ENCODE measurements at regions not wholly inside any gene's neighbourhood (a gene's known extent, or its start where the extent isn't known, plus 50 kb on each side); places are given as distances from the start of the nearest gene placed in this dataset.

GRCh38 chr4:26130173-26130572 lies 190.6 kb upstream of the RBPJ start:
- DNase-seq (ENCODE audit: low spot score in 2 of 2) (no peak), FAIRE-seq (no peak)

- FAIRE-seq (no peak), DNase-seq (ENCODE audit: low spot score in 2 of 2) (no peak)
These were observed 189.9 kb upstream of the RBPJ start for GRCh38 chr4:26130841-26131432.

DNA sequence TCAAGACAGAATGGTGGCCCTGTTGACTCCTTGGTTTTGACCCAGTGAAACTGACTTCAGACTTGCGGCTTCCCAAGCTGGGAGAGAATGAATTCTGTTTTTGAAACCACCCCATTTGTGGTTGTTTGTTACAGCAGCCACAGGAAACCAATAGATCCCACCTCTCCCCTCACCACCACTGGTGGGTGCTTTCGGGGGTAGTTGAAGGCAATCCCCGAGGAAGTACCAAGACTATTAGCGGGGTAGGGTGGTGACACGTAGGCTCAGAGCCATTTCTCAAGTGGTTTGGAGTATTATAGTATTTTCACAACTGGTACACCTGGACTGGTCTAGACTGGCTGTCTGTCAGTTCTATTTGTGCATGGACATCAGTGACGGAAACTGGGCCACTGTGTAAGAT lies 189.1 kb upstream of the RBPJ start:
- FAIRE-seq (no peak), DNase-seq (ENCODE audit: low spot score in 2 of 2) (no peak)

DNA sequence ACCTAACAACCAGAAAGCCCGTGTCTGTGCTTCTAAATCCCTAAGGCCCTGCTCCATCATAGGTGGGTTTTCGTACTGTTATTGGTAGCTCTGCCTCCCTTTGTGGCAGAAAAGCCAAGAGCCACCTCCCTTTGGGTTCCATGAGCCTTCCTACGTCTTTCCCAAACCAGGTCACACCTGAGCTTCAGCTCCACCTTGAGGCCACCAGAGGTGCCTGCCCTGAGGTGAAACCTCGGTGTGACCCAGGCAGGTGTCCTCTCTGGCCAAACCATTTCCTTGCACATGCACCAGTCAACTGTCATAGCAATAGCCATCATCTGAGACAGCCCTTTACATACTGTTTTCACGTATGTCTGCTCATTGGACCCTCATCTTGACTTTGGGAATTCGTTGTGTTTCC lies 188.0 kb upstream of the RBPJ start:
- FAIRE-seq (no peak), DNase-seq (ENCODE audit: low spot score in 2 of 2) (no peak)

DNA sequence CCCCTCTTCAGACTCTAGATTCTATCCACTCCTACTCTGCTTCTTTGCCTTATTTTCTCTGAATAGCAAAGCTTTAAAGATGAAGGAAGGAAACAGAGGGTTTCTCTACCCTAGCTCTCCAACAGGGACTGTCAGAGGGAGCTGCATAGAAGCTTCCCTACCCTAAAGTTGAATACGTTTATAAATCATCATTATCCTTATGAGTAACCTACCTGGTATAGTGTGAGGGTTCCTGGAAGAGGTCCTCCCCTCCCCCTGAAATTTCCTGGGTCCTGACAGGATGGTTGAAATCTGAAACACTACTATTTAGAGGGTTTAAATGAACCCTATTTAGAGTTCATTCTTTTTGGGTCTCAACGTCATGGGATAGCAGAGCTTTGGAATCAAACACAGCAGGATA lies 187.0 kb upstream of the RBPJ start:
- DNase-seq (ENCODE audit: low spot score in 2 of 2): no peak
- no peak for FAIRE-seq

- no peak for FAIRE-seq
These were observed 185.5 kb upstream of the RBPJ start for GRCh38 chr4:26135331-26135730.

DNA sequence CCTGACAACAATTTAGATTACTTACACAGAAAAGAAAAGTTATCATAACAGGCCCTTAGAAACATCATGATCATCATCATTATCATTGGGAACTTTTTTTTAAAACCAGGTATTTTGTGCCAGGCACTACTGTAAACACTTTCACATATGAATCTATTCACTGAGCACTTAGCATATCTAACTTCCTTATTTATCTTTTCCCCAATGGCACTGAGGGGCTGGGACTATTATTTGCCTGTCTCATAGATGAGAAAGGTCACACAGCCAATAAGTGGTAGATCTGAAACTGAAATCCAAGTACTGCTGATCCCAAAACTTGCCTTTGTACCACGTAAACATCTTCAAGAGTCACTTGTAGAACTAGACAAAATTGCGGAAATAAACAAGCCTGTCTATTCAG lies 184.2 kb upstream of the RBPJ start:
- FAIRE-seq: no peak

More at GRCh38 chr4:26135331-26135730, 185.5 kb upstream of the RBPJ start:
- no peak for DNase-seq (ENCODE audit: low spot score in 2 of 2)

DNA sequence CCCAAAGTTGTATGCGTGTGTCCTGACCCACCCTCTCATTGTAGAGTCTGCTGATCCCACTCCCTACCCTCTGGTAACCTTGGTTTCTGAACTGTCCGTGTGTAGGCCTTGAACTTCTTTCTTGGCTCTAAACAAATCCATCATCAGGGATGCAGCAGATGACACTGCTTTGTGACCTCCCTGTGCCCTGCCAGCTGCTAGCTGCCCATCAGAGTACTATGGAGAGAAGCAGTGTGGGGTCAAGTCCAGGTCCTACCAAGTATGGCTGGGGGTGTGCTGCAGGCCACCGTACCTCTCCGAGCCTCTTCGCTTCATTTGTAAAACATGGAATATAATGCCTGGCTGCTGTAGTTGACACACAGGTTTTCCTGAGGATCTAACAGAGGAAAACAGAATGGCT lies 183.5 kb upstream of the RBPJ start:
- FAIRE-seq: no peak

More for the DNA sequence above, 184.2 kb upstream of the RBPJ start:
- DNase-seq (ENCODE audit: low spot score in 2 of 2): no peak

GRCh38 chr4:26139310-26139924 lies 181.4 kb upstream of the RBPJ start:
- no peak for FAIRE-seq
- DNase-seq (ENCODE audit: low spot score in 2 of 2): no peak

More for the DNA sequence above, 183.5 kb upstream of the RBPJ start:
- no peak for DNase-seq (ENCODE audit: low spot score in 2 of 2)

DNA sequence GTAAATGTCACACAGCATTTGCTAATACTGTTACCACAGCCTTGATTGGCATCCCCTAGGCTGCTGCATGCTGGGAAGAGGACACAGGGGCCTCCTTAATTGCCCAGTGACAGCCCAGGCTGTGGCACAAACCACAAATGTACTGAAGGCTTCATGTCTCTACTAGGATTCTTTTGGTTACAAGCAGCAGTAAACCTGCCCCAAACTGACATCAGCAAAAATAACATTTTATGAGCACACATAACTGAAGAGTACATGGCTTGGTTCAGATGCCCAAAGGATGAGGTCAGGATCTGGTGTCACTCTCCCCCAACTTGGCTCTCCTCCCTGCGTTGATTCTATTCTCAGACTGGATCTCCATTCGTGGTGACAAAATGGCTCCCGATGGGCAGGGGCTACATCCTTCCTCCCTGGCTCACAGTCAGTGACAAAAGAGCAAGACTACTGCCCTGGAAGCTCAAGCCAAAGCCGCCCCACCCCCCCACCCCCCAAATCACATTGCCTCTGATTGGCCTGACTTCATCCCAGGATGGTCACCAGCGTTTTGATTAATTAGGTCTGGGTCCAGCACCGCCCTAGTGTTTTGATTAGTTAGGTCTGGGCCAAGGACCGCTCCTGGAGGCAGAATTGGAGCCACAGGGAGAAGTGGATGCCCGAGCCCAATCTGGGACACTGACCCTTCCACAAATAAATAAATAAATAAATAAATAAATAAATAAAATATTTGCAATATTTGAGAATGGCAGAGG lies 180.5 kb upstream of the RBPJ start:
- DNase-seq (ENCODE audit: low spot score in 2 of 2): no peak
- FAIRE-seq: no peak

DNA sequence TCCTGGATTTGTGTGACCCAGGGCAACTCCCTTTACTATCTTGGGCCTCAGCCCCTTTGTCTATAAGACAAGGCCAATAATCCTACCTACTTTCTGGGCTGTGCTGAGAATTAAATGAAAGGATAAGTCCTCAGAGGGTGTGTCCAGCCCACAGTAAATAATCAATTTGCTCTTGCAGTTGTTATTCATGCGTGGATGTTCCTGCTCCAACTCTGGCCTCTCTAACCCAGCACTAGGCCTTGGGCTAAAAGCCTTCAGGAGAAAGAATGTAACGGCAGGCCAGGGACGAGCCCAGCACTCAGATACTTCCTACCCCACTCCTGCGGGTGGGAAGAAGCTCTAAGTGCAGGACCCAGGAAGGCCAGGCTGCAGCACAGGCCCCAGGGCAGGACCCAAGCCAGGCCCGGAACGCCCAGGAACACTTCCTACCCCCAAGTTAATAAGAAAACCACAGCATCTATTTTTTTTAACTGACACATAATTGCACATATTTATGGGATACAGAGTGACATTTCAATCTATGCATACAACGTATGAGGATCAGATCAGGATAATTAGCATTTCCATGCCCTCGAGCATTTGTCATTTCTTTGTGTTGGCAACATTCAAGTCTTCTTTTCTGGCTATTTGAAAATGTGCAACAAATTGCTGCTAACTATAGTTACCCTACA lies 179.6 kb upstream of the RBPJ start:
- FAIRE-seq (no peak), DNase-seq (ENCODE audit: low spot score in 2 of 2) (no peak)

DNA sequence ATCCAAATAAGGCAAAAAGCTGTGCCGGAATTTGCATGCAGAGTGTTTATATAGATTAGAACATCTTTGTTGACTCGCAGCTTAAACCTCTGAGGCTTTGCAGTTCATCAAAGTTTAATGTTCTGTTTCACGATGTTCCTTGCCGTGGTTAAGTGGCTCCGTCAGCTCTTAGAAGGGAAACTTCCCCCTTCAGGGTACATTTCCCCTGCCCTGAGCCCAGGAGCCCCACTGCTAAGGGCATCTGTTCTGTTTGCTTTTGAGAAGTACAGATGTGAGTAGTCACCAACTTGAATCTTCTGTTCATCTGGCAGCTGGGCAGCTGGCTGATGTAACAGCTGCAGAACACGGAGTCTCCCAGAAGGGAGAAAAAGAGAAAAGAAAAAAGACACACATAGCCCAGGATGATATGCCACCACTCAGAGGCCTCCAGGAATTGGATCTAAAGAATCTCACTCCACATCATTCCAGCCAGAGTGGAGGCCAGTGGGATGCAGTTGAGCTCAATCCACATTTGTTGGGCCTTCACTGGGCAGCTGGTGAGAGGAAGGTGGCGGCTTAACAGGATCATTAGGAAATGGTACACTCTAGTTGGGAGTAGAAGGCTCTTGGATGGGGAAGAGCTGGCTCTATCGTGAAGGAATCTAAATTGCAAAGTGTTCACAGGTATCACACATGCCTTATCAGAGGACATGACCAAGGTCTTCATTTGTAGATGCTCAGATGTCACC lies 178.7 kb upstream of the RBPJ start:
- DNase-seq (ENCODE audit: low spot score in 2 of 2): peak in 1 of 2 donors; percentile 18
- no peak for FAIRE-seq

- no peak for FAIRE-seq
- no peak for DNase-seq (ENCODE audit: low spot score in 2 of 2)
These were observed 176.2 kb upstream of the RBPJ start for GRCh38 chr4:26144526-26145155.

DNA sequence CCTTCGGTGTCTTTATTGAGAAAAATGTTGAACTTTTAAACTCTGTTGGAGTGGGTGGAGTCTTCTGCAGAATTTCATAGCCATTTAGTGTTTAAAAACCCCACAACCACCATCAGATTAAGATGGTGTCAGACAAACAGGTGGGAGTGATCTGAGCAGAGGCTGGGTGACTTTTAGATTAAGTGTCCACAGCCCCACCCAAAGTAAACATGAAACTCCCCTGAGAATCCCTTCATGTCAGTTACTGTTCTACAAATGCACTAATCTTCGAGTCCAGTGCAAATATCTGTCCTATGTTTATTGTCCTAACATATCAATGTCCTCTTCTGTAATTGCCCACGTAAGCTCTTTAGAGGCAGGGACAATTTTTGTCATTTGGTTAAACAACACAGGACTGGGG lies 175.6 kb upstream of the RBPJ start:
- FAIRE-seq: no peak
- no peak for DNase-seq (ENCODE audit: low spot score in 2 of 2)

DNA sequence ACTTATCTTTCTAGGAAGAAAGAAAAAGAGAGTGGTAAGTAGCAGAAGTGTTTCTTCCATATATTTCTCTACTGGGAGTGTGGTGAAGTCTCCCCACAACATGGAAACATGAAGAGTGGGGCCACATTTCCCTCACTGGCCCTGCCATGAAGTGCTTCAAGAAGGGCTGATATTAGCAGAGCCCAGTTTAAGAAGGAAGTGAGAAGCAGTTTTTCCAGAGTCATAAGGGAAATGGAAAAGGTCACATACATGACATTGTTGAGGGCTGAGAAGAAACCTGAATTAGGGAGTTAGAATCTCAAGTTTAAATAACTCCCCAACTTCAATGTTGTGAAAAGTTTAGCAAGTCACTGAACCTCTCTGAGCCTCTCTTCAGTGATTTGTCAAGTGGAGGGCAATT lies 171.9 kb upstream of the RBPJ start:
- DNase-seq (ENCODE audit: low spot score in 2 of 2) (no peak), FAIRE-seq (no peak)

- DNase-seq (ENCODE audit: low spot score in 2 of 2) (no peak), FAIRE-seq (no peak)
These were observed 169.9 kb upstream of the RBPJ start for GRCh38 chr4:26150948-26151347.

- FAIRE-seq: no peak
- no peak for DNase-seq (ENCODE audit: low spot score in 2 of 2)
These were observed 169.2 kb upstream of the RBPJ start for GRCh38 chr4:26151615-26152014.

DNA sequence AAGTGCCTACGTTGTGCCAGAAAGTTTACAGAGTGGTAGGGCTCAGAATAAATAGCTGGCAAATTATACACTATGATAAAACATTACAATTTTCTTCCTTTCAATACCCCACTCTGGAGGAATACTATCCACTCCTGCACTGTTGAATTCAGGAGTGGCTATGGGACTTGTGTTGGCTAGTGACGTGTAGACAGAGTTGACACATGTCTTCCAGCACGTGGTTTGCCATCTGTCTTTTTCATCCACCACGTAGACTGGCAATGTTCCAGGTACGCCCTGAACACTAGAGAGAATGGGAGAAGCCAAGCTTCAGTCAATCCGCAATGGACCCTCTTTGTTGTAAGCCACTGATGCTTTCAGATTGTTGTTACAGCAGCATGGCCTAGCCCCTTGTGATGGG lies 168.8 kb upstream of the RBPJ start:
- FAIRE-seq: no peak
- DNase-seq (ENCODE audit: low spot score in 2 of 2): no peak

DNA sequence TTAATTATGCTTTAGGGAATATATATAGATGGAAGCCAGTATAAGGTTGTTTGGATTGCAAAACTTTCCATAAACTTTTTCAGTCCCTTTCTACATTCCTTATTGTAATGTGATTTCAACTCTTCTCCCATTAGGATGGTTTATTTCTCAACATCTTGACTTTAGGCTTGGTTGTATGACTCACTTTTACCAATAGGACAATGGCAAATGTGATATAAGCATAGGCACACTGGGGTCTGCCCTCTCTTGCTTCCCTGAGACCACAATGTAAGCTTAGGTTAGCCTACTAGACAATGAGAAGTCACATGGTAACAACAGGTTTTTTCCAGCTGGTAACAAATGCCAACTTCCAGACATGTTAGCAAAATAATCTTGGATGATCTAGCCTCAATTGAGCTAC lies 163.3 kb upstream of the RBPJ start:
- DNase-seq (ENCODE audit: low spot score in 2 of 2) (no peak), FAIRE-seq (no peak)

GRCh38 chr4:26160591-26160990 lies 160.2 kb upstream of the RBPJ start:
- FAIRE-seq (no peak), DNase-seq (ENCODE audit: low spot score in 2 of 2) (no peak)
